ENCODE measurements at regions not wholly inside any gene's neighbourhood (a gene's known extent, or its start where the extent isn't known, plus 50 kb on each side); places are given as distances from the start of the nearest gene placed in this dataset.

DNA sequence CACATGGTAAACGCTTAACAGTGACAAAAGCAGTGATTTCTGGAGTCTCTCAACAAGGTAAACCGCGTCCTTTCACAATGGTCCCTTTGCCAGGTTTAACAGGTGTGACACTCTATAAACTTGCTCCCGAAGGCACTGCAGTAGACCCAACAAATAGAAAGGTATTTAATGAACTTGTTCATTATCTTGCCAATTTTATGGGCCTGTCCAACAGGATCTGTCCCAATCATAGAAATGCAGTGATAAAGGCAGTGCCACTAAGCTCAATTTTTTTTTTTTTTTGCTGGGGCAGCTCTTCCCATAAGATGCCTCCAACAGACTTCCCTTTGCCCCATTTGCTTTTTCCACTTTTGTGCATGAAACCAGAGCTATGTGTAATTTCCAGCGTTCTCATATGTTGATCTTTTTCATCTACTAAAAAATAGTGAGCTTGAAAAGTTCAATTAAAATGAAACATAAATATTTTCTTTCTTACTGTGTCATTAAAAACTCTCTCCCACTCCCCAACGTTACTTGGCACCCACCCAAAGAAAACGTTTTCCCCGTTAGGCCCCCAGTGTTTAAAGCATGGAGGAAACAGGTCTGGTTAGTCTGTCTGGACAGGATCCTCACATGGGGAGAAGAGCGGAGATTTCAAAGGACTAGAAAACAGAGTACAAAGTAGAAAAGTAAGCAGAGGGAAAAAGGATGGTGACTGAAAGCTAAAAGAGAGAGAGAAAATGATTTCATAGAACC, 80.9 kb upstream of the SPATA31D4 start:
- no peak for DNase-seq (ENCODE audit: low spot score)

DNA sequence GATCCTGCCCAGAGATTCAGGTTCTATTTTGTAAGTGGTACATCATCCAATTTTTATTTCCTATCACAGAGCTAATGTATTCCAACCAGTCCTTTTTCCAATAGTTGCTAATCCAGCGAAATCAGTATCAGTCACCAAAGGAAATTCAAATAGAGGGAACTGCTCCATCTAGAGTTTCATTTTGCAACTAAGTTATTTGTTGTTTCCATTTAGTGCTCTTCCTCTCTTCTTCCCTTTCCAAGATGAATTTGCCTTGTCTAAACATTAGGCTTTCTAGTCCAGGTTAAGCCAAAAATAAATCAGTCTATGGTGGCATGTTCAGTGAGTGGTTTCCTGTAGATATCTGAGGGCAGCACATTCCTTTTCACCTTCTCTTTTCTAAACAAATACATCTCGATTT, 79.8 kb upstream of the SPATA31D4 start:
- peak; percentile 45 for DNase-seq (ENCODE audit: low spot score)

DNA sequence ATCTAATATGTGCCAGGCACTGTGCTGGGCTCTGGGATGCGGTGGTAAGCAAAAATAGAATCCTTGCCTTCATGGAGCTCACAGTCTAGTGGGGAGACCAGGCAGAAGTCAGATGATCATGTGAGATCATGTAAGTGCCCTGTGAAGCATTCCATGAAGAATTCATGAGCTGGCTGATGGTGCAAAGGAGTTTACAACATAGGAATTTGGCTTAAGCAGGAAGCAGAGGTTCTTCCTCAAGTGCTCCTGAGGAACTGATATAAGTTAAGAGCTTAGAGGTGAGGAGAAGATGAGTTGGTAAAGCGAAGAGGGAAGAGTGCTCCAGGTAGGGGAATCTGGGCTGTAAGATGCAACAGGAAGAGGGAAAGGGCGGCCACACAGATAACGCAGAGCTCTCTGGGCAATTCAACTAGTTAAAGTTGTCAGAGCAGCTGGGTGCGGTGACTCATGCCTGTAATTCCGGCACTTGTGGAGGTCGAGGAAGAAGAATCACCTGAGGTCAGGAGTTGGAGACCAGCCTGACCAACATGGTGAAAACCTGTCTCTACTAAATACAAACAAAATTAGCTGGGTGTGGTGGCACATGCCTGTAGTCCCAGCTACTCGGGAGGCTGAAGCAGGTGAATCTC, 78.5 kb upstream of the SPATA31D4 start:
- no peak for DNase-seq (ENCODE audit: low spot score)

DNA sequence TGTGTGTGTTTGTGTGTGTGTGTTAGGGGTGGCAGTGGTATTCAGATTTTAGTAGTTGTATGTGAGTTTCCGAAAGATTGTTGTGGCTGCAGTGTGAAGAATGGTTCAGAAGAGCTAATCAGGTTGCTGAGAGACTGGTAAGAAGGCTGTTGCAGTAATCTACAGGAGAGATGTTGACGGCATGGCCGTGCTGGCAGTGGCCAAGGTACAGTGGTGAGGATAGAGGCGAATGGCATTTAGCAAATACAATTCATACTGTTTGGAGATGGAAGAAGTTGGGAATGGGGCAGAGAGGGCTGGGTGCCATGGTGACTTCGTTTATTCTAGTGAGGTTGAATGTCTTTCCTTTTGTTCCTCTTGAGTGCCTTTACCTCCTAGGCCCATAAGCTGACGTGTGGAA, 77.5 kb upstream of the SPATA31D4 start:
- no peak for DNase-seq (ENCODE audit: low spot score)

DNA sequence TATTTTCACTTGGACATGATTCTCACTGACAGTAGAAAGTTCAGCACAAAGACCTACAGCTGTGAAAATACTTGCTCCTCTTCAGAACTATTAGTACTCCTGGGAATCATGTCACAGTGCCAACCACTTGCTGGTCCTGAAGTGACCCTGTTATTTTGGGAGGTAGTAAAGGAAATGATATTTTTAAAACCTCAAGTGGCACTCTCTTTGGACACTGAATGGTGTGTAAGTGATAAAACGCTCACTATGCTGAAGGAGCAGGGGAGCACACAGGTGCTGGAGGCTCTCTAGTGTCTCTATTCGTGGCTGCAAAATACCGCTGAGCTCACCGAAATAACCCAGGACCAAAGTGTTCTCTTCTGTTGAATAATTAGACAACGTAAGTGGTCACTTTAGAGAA, 76.9 kb upstream of the SPATA31D4 start:
- no peak for DNase-seq (ENCODE audit: low spot score)

DNA sequence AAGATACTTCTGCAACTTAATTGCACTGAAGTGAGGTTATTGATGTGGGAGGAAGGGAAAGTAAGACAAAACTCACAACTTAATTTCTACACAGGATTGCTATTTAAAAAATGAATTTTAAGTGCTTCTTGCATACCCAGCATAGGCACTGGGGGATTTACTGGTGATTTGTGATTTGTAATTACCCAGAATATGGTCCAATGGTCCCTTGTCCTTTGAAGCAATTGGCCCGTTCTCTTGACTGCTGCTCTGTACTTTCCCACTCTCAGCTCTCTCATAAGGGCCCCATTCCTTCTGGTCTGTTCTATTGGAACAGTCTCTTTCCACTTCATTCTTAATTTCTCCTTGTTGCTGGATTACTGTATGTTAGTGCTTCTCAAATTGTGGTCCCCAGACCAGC, 75.4 kb upstream of the SPATA31D4 start:
- DNase-seq (ENCODE audit: low spot score): no peak

DNA sequence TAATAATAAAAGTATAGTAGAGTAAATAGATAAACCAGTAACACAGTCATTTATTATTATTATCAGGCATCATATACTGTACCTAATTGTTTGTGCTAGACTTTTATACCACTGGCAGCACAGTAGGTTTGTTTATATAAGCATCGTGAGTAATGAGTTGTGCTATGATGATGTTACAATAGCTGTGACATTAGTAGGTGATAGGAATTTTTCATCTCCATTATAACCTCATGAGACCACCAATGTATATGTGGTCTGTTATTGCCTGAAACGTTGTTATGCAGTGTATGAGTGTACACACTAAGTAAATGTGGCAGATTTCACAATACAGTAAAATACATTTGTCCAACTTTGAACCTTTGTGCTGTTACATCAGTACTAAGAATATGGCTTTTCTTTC, 72.7 kb upstream of the SPATA31D4 start:
- DNase-seq (ENCODE audit: low spot score): no peak

DNA sequence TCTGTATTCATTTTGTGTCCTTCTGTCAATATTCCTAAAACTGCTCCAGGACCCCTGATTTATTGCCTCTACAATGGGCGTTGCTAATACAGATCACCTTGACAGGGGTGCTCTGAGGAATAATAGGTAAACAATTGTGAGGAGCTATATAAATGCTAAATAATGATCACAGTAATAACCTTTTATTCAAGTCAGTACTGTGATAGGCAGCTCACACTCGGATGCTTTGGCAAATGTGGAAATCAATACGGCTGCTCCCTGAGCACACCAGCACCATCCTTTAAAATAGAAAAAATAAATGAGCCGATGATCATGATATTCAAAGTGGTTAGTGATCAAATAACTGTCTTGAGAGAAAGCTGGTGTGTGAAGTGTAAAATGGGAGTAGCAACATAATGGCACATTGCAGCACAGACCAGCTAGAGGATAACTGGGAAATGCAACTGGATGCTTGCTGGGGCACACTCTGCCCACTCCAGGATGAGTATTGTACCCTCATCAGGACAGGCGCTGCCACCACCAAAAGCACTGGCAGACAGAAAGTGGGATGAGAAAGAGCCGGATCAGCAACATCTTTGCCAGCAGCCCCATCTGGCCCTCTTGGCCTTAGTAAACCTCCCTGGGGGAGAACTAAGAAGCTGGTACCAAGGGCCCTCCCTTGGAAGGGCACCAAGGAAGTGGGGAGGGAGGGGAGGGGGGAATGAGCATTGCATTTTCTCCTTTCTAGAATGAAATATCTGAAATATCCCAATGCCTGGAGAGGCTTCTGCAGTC, 69.4 kb upstream of the SPATA31D4 start:
- no peak for DNase-seq (ENCODE audit: low spot score)

DNA sequence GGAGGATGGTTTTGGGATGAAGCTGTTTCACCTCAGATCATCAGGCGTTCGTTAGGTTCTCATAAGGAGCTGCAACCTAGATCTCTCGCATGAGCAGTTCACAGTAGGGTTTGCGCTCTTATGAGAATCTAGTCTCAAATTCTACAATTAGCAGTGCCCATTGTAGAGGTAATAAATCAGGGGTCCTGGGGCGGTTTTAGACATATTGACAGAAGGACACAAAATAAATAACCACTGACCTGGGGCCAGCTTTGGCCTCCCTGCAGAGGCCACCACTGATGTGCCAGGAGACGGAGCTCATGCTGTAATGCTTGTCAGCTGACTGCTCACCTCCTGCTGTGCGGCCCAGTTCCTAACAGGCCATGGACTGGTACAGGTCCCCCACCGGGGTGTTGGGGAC, 67.6 kb upstream of the SPATA31D4 start:
- no peak for DNase-seq (ENCODE audit: low spot score)

DNA sequence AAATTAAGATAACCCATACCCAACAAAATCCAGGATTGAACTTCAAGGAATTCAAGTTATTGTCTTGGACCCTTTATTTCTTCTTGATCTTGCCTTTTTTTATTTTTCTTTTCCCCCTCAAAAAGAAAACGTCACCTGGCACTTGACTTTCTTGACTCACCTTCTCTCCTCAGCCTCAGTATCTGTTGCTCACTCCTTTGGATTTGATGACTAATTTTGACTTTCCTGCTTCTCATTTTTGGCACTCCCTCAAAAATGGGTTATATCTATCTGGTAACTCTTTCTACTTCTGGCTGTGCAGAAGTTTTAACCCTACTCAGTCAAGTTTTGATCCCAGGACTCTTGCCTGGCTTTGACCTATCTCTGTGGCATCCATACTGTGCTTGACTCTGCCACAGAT, 66.6 kb upstream of the SPATA31D4 start:
- peak; percentile 61 for DNase-seq (ENCODE audit: low spot score)

DNA sequence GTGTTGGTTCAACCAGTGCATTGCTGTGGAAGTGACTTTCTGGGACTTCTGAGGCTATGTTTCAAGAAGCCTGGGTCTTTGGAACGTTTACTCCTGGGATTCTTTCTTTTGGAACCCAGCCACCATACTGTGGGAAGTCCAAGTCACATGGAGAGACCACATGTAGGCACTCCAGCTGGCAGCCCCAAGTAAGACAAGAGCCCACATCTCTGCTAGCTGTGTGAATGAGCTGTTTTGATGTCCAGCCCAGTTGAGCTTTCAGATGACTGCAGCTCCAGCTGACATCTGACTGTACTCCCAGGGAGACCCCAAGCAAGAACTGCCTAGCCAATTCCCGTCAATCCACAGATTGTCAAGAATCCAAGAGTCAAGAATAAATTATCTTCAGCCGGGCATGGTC, 60.1 kb upstream of the SPATA31D4 start:
- no peak for DNase-seq (ENCODE audit: low spot score)

DNA sequence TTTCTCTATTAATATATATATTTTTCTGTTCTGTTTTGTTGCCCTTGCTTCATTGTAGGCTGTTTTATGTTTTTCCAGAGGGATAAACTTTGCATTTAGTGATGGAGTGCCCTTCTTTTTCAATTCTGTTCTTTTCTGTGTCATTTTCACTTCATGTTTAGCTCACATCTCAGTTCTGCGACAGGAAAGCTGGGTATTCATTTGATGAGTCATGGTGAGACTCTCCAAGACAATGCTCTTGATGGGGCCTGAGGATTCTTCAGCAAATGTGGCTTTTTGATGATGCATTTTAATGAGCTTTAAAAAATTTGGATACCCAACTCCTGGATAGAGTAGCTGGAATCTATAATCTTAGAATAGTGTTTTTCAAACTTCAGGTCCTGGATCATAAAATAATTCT, 56.5 kb upstream of the SPATA31D4 start:
- peak; percentile 77 for DNase-seq (ENCODE audit: low spot score)

DNA sequence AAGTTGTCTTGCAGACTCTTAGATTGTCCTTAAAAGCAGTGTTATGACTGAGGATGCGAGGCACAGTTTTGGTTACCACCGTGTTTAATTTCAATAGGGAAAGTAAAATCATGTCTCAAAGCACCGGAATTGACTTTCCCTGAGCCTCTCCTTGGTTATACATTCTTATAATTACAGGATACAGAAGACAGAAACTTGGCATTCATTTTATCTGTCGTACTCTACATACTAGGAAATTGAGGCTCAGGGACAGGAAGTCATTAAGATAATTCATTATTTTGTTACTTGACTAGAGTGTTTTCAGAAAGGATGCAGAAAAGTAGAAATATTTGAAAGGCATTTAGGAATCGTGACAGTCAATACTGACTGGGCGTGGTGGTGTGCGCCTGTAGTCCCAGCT, 54.0 kb upstream of the SPATA31D4 start:
- no peak for DNase-seq (ENCODE audit: low spot score)

DNA sequence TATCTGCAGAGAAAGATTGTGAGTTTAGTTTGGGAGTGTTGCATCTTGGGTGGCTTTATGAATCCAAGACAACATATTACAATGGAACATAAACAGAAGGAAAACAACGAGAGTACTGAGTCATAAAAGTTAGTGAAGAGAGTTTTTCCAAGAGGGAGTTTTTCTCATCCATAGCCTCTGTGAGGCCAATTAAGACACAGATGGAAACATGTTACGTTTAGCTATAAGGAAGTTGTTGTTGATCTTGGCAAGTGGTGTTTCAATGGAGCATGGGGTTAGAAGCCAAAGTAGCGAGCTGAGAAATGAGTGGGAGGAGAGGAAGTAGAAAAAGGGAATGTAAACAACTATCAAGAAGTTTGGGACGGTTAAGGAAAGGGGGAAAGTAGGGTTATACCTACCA, 53.3 kb upstream of the SPATA31D4 start:
- DNase-seq (ENCODE audit: low spot score): no peak

DNA sequence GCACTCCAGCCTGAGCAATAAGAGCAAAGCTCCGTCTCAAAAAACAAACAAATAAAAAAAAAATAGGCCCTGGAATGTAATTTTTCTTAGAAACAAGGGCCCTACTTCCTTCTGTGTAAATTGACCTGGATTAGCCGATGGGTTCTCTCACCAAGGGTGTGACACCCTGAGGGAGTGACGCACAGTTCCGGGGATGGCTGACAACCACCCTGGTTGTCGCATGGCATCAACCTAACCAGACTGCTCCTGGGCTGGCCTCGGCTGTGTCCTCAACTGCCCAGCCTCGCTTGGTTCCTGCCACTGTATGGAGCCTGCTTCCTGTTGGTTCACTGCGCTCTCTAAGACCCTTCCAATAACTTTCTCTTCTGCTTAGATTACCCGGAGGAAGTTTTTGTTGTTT, 51.2 kb upstream of the SPATA31D4 start:
- DNase-seq (ENCODE audit: low spot score): no peak
